ENCODE measurements at regions not wholly inside any gene's neighbourhood (a gene's known extent, or its start where the extent isn't known, plus 50 kb on each side); places are given as distances from the start of the nearest gene placed in this dataset.

- TF ChIP-seq GATA3 (IDR thresholded peaks at IDR 0.05; ENCODE audit: low read depth, low read length) = no peak
- no peak for TF ChIP-seq GATA2 (IDR thresholded peaks at IDR 0.05; ENCODE audit: low read depth, low read length)
These were observed 52.7 kb upstream of the SERBP1 start for GRCh38 chr1:67482733-67483482.

- TF ChIP-seq GATA3 (IDR thresholded peaks at IDR 0.05; ENCODE audit: low read depth, low read length) = no peak
- TF ChIP-seq GATA2 (IDR thresholded peaks at IDR 0.05; ENCODE audit: low read depth, low read length) = no peak
These were observed 54.3 kb upstream of the SERBP1 start for GRCh38 chr1:67484492-67484891.

- TF ChIP-seq GATA2 (IDR thresholded peaks at IDR 0.05; ENCODE audit: low read depth, low read length) (no peak), GATA3 (IDR thresholded peaks at IDR 0.05; ENCODE audit: low read depth, low read length) (no peak)
These were observed 55.0 kb upstream of the SERBP1 start for GRCh38 chr1:67485046-67485811.

GRCh38 chr1:67489643-67490042 lies 59.4 kb upstream of the SERBP1 start:
- TF ChIP-seq GATA2 (IDR thresholded peaks at IDR 0.05; ENCODE audit: low read depth, low read length) (no peak), GATA3 (IDR thresholded peaks at IDR 0.05; ENCODE audit: low read depth, low read length) (no peak)

GRCh38 chr1:67491280-67491679 lies 61.1 kb upstream of the SERBP1 start:
- no peak for TF ChIP-seq GATA2 (IDR thresholded peaks at IDR 0.05; ENCODE audit: low read depth, low read length)
- no peak for TF ChIP-seq GATA3 (IDR thresholded peaks at IDR 0.05; ENCODE audit: low read depth, low read length)

GRCh38 chr1:67493148-67493547 lies 62.9 kb upstream of the SERBP1 start:
- TF ChIP-seq GATA3 (IDR thresholded peaks at IDR 0.05; ENCODE audit: low read depth, low read length) (no peak), GATA2 (IDR thresholded peaks at IDR 0.05; ENCODE audit: low read depth, low read length) (no peak)

GRCh38 chr1:67495327-67495726 lies 65.1 kb upstream of the SERBP1 start:
- no peak for TF ChIP-seq GATA2 (IDR thresholded peaks at IDR 0.05; ENCODE audit: low read depth, low read length)
- TF ChIP-seq GATA3 (IDR thresholded peaks at IDR 0.05; ENCODE audit: low read depth, low read length) = no peak

- TF ChIP-seq GATA3 (IDR thresholded peaks at IDR 0.05; ENCODE audit: low read depth, low read length) = no peak
- TF ChIP-seq GATA2 (IDR thresholded peaks at IDR 0.05; ENCODE audit: low read depth, low read length) = no peak
These were observed 66.1 kb upstream of the SERBP1 start for GRCh38 chr1:67496329-67496728.

- no peak for TF ChIP-seq GATA3 (IDR thresholded peaks at IDR 0.05; ENCODE audit: low read depth, low read length)
- no peak for TF ChIP-seq GATA2 (IDR thresholded peaks at IDR 0.05; ENCODE audit: low read depth, low read length)
These were observed 70.3 kb upstream of the SERBP1 start for GRCh38 chr1:67500413-67500959.

GRCh38 chr1:67503974-67504373 lies 73.8 kb upstream of the SERBP1 start:
- no peak for TF ChIP-seq GATA3 (IDR thresholded peaks at IDR 0.05; ENCODE audit: low read depth, low read length)
- no peak for TF ChIP-seq GATA2 (IDR thresholded peaks at IDR 0.05; ENCODE audit: low read depth, low read length)

GRCh38 chr1:67514300-67514699 lies 84.1 kb upstream of the SERBP1 start:
- TF ChIP-seq GATA3 (IDR thresholded peaks at IDR 0.05; ENCODE audit: low read depth, low read length) (no peak), GATA2 (IDR thresholded peaks at IDR 0.05; ENCODE audit: low read depth, low read length) (no peak)

GRCh38 chr1:67514786-67515185 lies 84.6 kb upstream of the SERBP1 start:
- TF ChIP-seq GATA3 (IDR thresholded peaks at IDR 0.05; ENCODE audit: low read depth, low read length) = no peak
- no peak for TF ChIP-seq GATA2 (IDR thresholded peaks at IDR 0.05; ENCODE audit: low read depth, low read length)

GRCh38 chr1:67515324-67516080 lies 85.3 kb upstream of the SERBP1 start:
- no peak for TF ChIP-seq GATA3 (IDR thresholded peaks at IDR 0.05; ENCODE audit: low read depth, low read length)
- TF ChIP-seq GATA2 (IDR thresholded peaks at IDR 0.05; ENCODE audit: low read depth, low read length) = no peak

GRCh38 chr1:67517046-67517445 lies 86.8 kb upstream of the SERBP1 start:
- TF ChIP-seq GATA2 (IDR thresholded peaks at IDR 0.05; ENCODE audit: low read depth, low read length) (no peak), GATA3 (IDR thresholded peaks at IDR 0.05; ENCODE audit: low read depth, low read length) (no peak)

All from SH-SY5Y (cell line).